Astrocyte of the cerebellum (primary cell): ENCODE measurements at regions not wholly inside any gene's neighbourhood (a gene's known extent, or its start where the extent isn't known, plus 50 kb on each side); places are given as distances from the start of the nearest gene placed in this dataset.
A peak's percentile ranks its signal among the peaks of the same experiment; 100 is the strongest.

Source experiments
- DNase-seq: peaks from one replicate; pipeline ENCODE4 v3.0.0-alpha.2; 2011; ENCODE audit warnings: low read depth
- H3K4me3 ChIP-seq: 2 replicates; pipeline ENCODE4 v1.5.1; 2011; ENCODE audit warnings: mild to moderate bottlenecking, low read depth, low read length, moderate library complexity
- CTCF ChIP-seq: IDR thresholded peaks from 2 replicates; pipeline ENCODE4 v1.5.1; 2012; ENCODE audit warnings: low read length, low read depth, moderate library complexity, mild to moderate bottlenecking; ENCODE audit errors: missing control alignments
- in situ Hi-C: cut with HindIII; loops from 2 replicates; pipeline ENCODE4 v1.10.0; 2017; ENCODE audit warnings: low sequenced_read_pairs

- TF ChIP-seq CTCF, result no peak
- DNase-seq, result no peak
- no peak overlapping the region for H3K4me3 ChIP-seq
- in situ Hi-C loops, result no loop called here
Observed at GRCh38 chr13:47146991-47147811, 250.3 kb upstream of the HTR2A start.

GRCh38 chr13:47146136-47146535, 249.3 kb upstream of the HTR2A start:
- no peak overlapping the region for H3K4me3 ChIP-seq
- in situ Hi-C loops, result no loop called here
- peak; percentile 83 for DNase-seq
- TF ChIP-seq CTCF, result no peak

DNA sequence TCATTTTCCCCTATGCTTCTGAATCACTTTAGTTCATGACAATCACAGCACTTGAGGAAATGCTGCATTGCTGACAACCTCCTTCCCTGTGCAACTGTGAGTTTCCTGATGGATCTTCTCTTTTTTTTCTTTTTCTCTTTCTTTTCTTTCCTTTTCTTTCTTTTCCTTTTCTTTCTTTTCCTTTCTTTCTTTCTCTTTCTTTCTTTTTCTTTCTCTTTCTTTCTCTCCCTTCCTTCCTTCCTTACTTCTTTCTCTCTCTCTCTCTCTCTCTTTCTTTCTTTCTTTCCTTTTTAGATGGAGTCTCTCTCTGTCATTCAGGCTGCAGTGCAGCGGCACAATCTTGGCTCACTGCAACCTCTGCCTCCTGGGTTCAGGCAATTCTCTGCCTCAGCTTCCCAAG, 247.9 kb upstream of the HTR2A start:
- H3K4me3 ChIP-seq, result no peak overlapping the region
- no peak for TF ChIP-seq CTCF
- DNase-seq, result no peak
- in situ Hi-C loops, result no loop called here

DNA sequence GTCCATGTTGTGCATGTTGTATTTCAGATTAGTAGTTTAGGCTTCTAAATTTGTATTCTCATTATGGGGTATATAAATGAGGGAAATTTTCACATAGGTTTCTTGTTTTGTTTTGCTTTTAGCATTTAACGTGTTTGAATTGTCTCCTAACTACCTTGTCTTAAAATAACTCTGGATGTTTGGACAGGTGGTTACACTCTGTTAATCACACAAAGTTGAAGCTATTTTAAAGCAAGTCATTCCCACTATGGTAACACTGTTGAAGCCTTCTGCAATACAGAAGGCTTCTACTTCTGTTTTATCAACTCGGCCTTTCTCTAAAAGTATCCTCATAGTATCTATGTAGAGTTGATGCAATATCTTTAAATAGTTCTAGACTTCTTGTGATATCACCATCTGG, 245.3 kb upstream of the HTR2A start:
- H3K4me3 ChIP-seq, result no peak overlapping the region
- DNase-seq, result no peak
- TF ChIP-seq CTCF, result no peak
- in situ Hi-C loops, result no loop called here

DNA sequence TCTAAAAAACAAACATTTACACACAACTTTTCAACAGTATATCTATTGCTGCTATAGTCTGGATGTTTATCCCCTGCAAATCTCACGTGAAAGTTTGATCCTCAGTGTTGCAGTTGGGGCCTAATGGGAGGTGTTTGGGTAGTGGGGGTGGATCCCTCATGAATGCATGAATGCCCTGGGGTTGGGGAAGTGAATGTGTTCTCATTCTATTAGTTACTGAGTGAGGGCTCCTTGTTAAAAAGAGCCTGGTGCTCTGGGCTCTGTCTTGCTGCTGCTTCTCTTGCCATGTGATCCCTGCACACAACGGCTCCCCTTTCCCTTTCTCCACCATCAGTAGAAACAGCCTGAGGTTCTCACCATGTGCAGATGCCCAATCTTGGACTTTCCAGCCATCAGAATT, 242.7 kb upstream of the HTR2A start:
- DNase-seq, result no peak
- in situ Hi-C loops, result no loop called here
- no peak for TF ChIP-seq CTCF
- no peak overlapping the region for H3K4me3 ChIP-seq

GRCh38 chr13:47136504-47136941, 239.7 kb upstream of the HTR2A start:
- H3K4me3 ChIP-seq, result no peak overlapping the region
- in situ Hi-C loops, result no loop called here
- no peak for TF ChIP-seq CTCF
- DNase-seq, result no peak
